ENCODE measurements at regions not wholly inside any gene's neighbourhood (a gene's known extent, or its start where the extent isn't known, plus 50 kb on each side); places are given as distances from the start of the nearest gene placed in this dataset.
"Not testable (repeated sequence)": the region's sequence is repeated elsewhere in the genome, so short reads cannot be mapped to it uniquely, and the experiment has no call there.

DNA sequence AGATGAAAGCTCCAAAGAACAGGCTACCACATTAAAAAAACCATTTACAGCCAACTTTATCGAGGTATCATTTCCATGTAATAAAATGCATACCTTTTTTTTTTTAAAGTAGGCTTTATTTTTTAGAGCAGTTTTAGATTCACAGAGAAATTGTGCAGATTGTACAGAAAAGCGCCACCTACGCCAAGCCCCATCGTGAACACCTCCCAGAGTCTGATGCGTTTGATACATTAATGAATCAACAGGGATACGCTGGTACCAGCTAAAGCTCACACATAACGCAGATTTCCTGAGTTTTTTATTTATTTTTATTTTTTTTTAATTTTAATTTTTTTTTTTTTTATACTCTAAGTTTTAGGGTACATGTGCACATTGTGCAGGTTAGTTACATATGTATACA lies 129.9 kb downstream of the KIF26A start:
- Mint-ChIP-seq H3K27ac (no peak overlapping the region), H3K9me3 (peaks cover 6% of the 10 kb centered on the region)
- TF ChIP-seq, protein P1, sequence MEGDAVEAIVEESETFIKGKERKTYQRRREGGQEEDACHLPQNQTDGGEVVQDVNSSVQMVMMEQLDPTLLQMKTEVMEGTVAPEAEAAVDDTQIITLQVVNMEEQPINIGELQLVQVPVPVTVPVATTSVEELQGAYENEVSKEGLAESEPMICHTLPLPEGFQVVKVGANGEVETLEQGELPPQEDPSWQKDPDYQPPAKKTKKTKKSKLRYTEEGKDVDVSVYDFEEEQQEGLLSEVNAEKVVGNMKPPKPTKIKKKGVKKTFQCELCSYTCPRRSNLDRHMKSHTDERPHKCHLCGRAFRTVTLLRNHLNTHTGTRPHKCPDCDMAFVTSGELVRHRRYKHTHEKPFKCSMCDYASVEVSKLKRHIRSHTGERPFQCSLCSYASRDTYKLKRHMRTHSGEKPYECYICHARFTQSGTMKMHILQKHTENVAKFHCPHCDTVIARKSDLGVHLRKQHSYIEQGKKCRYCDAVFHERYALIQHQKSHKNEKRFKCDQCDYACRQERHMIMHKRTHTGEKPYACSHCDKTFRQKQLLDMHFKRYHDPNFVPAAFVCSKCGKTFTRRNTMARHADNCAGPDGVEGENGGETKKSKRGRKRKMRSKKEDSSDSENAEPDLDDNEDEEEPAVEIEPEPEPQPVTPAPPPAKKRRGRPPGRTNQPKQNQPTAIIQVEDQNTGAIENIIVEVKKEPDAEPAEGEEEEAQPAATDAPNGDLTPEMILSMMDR (IDR thresholded peaks at IDR 0.05) = no peak

DNA sequence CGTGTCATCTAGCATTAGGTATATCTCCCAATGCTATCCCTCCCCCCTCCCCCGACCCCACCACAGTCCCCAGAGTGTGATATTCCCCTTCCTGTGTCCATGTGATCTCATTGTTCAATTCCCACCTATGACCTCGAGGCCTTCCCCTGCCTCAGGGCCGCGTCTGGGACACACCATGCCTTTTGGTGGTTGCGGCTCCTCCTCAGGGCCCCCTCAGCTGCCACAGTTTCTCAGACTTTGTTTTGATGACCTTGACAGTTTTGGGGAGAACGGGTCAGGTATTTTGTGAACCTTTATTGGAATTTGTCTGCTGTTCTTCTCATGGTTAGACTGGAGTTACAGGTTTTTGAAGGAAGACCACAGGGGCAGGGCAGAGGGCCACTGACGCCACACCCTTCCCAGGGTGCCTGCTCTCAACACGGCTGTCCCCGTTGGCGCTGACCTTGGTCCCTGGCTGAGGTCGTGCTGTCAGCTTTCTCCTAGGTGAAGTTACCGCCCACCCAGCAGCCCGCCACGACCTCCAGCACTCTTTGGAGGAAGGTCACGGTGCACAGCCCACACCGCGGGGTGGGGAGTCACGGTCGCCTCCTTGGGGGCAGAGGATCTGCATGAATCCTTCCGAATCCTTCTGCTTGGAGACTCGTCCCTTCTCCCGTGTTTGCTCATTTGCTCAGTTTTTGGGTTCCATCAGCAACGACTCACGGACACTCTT lies 130.5 kb downstream of the KIF26A start:
- no peak for DNase-seq
- H3K27ac Mint-ChIP-seq = no peak overlapping the region
- TF ChIP-seq, protein P1 (IDR thresholded peaks at IDR 0.05) = no peak
- no peak overlapping the region for H3K4me3 Mint-ChIP-seq
- H3K4me1 Mint-ChIP-seq = peaks cover 36% of the 10 kb centered on the region
- H3K9me3 Mint-ChIP-seq = peaks cover 6% of the 10 kb centered on the region
- H3K27me3 Mint-ChIP-seq (ENCODE audit: low read depth, poor library complexity) = peaks cover 14% of the 10 kb centered on the region
- no peaks in the 10 kb centered on the region for H3K36me3 Mint-ChIP-seq (ENCODE audit: low read depth)

More for the DNA sequence above, 129.9 kb downstream of the KIF26A start:
- H3K4me3 Mint-ChIP-seq = no peak overlapping the region
- DNase-seq = no peak
- H3K27me3 Mint-ChIP-seq (ENCODE audit: low read depth, poor library complexity) = peaks cover 14% of the 10 kb centered on the region
- peaks cover 36% of the 10 kb centered on the region for H3K4me1 Mint-ChIP-seq
- no peaks in the 10 kb centered on the region for H3K36me3 Mint-ChIP-seq (ENCODE audit: low read depth)

DNA sequence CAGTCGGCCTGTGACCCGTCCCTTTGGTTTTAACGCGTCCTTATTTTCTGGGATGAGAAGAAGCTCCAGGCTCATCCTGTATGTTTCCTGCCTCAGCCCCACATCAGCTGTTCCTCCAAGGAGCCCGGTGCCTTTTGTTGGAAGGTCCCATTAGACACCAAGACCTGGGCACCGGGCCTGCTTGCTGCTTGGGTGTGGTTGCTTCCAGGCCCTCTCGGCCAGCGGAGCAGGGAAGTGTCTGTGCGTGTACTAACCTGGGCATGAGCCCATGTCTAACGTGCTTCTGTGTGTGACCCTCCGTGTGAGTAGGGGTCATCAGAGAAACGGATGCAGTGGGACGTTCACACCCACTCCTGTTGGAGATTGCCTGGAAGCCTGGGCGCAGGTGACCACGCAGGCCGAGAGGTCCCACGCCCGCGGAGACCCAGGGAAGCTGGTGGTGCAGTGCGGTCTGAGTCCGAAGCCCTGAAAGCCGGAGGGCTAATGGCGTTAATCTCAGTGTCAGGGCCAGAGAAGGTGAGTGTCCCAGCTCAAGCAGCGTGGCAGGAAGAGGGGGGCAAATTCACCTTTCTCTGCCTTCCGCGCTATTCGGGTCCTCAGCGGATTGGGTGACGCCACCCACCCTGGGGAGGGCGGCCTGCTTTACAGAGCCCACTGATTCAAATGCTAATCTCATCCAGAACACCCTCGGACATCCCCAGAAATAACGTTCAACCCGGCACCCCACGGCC lies 131.3 kb downstream of the KIF26A start:
- H3K36me3 Mint-ChIP-seq (ENCODE audit: low read depth); H3K4me3 Mint-ChIP-seq; DNase-seq; H3K27ac Mint-ChIP-seq; H3K9me3 Mint-ChIP-seq: not testable (repeated sequence)
- Mint-ChIP-seq H3K27me3 (ENCODE audit: low read depth, poor library complexity) (peaks cover 21% of the 10 kb centered on the region), H3K4me1 (peaks cover 36% of the 10 kb centered on the region)

DNA sequence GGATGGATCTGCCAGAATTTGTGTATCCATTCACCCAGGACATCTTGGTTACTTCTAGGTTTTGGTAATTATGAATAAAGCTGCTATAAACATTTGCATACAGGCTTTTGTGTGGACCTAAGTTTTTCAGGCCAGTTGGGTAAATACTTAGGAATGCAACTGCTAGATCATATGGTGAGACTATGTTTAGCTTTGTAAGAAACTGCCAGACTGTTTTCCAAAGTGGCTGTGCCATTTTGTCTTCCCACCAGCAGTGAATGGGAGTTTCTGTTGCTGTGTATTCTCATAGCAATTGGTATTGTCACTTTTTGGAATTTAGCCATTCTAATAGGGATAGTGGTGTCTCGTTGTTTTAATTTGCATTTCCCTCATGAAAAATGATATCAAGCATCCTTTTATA lies 133.0 kb downstream of the KIF26A start:
- H3K27ac Mint-ChIP-seq = no peak overlapping the region
- peaks cover 39% of the 10 kb centered on the region for H3K4me1 Mint-ChIP-seq
- H3K9me3 Mint-ChIP-seq = peaks cover 6% of the 10 kb centered on the region
- H3K27me3 Mint-ChIP-seq (ENCODE audit: low read depth, poor library complexity) = peaks cover 34% of the 10 kb centered on the region
- H3K36me3 Mint-ChIP-seq (ENCODE audit: low read depth) = no peaks in the 10 kb centered on the region
- no peak overlapping the region for H3K4me3 Mint-ChIP-seq
- DNase-seq = no peak
- TF ChIP-seq, protein P1 (IDR thresholded peaks at IDR 0.05) = no peak

DNA sequence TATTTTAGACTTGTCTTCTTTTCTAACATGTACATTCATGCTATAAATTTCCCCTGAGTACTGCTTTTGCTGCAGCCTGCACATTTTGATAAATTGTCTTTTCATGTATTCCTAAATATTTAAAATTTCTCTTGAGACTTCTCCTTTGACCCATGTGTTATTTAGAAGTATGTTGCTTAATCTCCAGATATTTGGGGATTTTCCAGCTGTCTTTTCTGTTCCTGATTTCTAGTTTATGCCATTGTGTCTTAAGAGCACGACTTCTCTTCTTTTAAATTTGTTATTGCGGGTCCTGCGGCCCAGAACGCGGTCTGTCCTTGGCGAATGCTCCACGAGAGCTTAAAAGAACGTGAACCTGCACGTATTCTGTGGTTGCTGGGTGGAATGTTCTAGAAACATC lies 136.4 kb downstream of the KIF26A start:
- H3K36me3 Mint-ChIP-seq (ENCODE audit: low read depth) = no peaks in the 10 kb centered on the region
- H3K27me3 Mint-ChIP-seq (ENCODE audit: low read depth, poor library complexity) = peaks cover 46% of the 10 kb centered on the region
- H3K4me1 Mint-ChIP-seq = peaks cover 18% of the 10 kb centered on the region
- H3K4me3 Mint-ChIP-seq = no peak overlapping the region
- peaks cover 6% of the 10 kb centered on the region for H3K9me3 Mint-ChIP-seq
- DNase-seq = no peak
- TF ChIP-seq, protein P1 (IDR thresholded peaks at IDR 0.05) = no peak
- no peak overlapping the region for H3K27ac Mint-ChIP-seq

DNA sequence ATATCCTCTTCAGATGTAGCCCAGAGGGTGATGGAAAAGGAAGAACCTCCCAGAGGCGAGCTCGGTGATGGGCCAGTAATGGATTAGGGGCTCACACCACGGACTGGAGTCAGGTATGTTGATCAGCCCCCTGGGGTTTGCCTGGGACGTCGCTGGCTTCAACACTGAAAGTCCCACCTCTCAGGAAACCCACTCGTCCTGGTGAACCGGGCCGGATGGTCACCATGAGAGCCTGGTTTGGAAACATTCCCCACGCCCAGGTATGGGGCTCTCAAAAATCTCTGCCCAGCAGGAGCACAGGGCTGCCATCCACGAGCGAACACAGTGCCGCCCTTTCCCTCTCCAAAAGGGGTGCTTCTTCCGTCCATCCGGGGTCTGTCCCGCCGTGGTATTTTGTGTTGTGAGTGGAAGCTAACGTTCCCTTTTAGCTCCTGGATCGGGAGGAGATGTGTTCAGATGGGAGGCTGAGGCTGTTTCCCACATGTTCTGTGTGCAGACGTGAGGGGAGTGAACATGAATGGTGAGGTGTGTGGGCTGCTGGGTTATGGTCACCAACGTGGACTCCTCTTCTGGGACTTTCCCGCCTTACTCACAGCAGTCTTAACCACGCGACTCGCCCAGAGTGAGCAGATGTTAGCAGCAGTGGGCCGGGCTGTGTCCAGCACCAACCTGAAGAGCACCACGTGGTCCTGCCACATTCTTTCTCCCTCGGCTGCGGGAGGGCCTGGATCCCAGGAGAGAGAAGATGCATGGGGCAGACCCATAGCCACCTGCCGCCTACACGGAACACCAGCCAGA lies 139.2 kb downstream of the KIF26A start:
- Mint-ChIP-seq H3K27ac (no peak overlapping the region), H3K4me1 (peaks cover 29% of the 10 kb centered on the region), H3K36me3 (ENCODE audit: low read depth) (no peaks in the 10 kb centered on the region), H3K27me3 (ENCODE audit: low read depth, poor library complexity) (peaks cover 38% of the 10 kb centered on the region), H3K4me3 (no peak overlapping the region), H3K9me3 (no peaks in the 10 kb centered on the region)
- TF ChIP-seq, protein P1 (IDR thresholded peaks at IDR 0.05) = no peak
- no peak for DNase-seq
